HAP-1 (cell line): ENCODE measurements at regions not wholly inside any gene's neighbourhood (a gene's known extent, or its start where the extent isn't known, plus 50 kb on each side); places are given as distances from the start of the nearest gene placed in this dataset.
"Not testable (repeated sequence)": the region's sequence is repeated elsewhere in the genome, so short reads cannot be mapped to it uniquely, and the experiment has no call there.

Experiments
- DNase-seq, 2 experiments: peaks; one replicate each; pipeline ENCODE4 v3.0.0-alpha.2; 2016 to 2020; ENCODE audit warnings: low spot score in 2 of 2
- H3K27me3 ChIP-seq: fragments of 250-450 bp; sonication (Bioruptor Pico); 2 replicates; pipeline ENCODE4 v1.5.1; 2020; ENCODE audit warnings: low read depth, mild to moderate bottlenecking, moderate library complexity
- H3K36me3 ChIP-seq: fragments of 250-450 bp; sonication (Bioruptor Pico); replicated peaks from 2 replicates; pipeline ENCODE4 v1.5.1; 2020; ENCODE audit warnings: mild to moderate bottlenecking
- H3K4me1 ChIP-seq: fragments of 250-450 bp; sonication (Bioruptor Pico); 2 replicates; pipeline ENCODE4 v1.5.1; 2020; ENCODE audit warnings: mild to moderate bottlenecking
- H3K4me3 ChIP-seq: fragments of 250-450 bp; sonication (Bioruptor Pico); 2 replicates; pipeline ENCODE4 v1.5.1; 2020; ENCODE audit warnings: mild to moderate bottlenecking, moderate library complexity
- H3K9me3 ChIP-seq: fragments of 250-450 bp; sonication (Bioruptor Pico); 2 replicates; pipeline ENCODE4 v1.5.1; 2020; ENCODE audit warnings: mild to moderate bottlenecking, moderate library complexity
- in situ Hi-C: fragments of 300-500 bp; cut with MboI; formaldehyde crosslinking; loops from 3 replicates; pipeline ENCODE4 v1.14.3; 2020; ENCODE audit warnings: low sequenced_read_pairs, inconsistent platforms, mixed read lengths

DNA sequence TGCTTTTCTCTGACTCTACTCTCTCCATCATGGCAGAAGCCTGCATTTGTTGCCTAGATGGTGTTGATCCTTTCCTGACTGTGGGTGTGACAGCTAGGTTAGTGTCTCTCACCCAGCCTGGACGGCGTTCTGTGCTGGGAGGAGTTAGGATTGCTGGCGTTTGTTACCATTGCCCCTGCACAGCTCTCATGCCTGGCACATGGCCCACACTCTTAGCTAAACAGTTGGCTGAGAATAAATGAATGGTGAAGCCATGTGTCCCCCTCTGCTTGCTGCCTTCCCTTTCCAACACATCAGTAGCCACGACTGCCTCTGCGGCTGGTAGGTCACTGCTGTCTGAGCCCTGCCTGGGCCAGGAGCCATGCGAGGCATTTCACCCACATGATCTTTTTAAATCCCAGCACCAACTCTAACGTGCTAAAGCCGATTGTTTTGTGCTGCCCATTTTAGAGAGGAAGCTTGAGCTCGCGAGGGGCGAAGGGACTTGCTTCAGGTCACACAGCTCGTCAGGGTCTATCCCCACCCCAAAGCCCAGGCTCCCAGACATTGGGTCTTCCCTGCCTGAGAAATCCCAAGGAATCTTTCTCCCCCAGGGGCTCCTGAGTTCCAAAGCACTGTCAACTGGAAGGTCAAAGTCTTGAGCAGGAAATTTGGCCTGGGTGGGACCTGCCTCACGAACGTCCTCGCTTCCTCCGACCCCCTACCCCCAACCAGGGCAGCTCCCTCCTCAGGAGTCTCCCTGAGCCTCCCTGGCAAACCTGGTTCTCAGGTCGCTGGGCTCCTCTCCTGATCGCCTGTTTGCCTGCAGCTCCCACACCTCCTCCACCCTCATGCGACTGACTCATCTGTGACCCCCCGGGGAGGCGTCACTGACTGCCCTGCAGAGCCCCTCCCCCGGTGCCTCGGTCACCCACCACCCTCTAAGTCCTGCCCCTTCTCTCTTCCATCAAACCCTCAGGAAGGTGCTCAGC, 271.7 kb upstream of the C1orf174 start:
- Histone ChIP-seq H3K36me3 (no peaks in the 10 kb centered on the region), H3K4me3 (no peak overlapping the region), H3K9me3 (no peaks in the 10 kb centered on the region), H3K27me3 (no peaks in the 10 kb centered on the region), H3K4me1 (no peaks in the 10 kb centered on the region)
- DNase-seq: no peak
- in situ Hi-C loops: no loop called here

DNA sequence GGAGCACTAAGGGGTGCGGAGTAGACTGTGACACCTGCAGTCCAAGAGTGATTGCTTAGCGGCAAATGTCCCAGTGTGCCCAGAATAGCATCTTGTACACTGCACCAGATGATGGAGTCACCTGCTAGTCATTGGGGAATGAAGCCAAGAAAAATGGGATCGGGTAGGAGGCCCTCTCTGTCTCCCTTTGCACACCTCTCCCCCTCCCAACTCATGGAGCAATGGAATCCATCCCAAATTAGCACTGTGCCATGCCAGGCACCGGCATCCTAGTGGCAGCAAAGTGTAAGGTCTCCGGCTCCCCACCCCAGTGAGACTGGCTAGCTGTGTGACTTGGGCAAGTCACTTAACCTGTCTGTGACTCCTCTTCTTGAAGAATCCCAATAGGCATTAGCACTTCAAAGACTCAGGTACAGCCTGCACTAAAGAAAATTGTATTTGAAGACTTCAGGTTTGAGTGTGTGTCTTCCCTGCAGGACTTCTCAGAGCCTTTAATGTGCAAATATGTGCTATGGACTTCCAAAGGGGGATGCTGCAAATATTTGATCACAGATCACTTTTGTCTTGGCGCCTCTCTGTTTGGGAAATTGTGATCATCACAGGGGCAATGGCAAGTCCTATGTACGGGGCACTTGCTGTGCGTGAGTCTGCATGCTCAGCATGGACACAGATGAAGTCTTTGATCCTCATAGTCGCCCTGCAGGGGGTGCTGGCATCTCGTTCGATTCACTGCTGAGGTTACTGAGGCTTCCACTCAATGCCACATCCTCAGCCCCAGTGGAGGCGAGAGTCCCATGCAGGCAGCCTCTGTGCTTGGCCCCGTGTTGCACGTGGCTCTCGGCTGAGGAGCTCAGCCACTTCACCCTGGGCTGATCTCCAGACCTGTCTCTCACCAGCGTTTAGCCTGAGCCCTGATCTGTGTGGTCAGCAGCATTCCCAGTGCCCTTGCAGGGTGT, 272.9 kb upstream of the C1orf174 start:
- DNase-seq: no peak
- in situ Hi-C loops: no loop called here
- Histone ChIP-seq H3K4me1 (no peaks in the 10 kb centered on the region), H3K27me3 (no peaks in the 10 kb centered on the region), H3K9me3 (no peaks in the 10 kb centered on the region), H3K4me3 (no peak overlapping the region), H3K36me3 (no peaks in the 10 kb centered on the region)

DNA sequence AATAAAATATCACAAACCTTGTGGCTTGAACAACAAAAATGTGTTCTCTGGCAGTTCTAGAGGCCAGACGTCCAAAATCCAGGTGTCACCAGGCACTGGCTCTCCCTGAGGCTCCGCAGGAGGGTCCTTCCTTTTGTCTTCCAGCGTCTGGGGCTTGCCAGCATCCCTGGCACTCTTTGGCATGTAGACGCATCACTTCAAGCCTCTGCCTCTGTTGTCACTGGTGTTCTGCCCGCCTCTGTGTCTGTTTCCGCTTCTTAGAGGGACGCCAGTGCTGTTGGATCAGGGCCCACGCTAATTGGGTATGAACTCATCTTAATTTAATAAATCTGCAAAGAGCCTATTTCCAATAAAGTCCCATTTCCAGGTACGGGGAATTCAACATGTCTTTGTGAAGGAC, 273.7 kb upstream of the C1orf174 start:
- DNase-seq: no peak
- in situ Hi-C loops: no loop called here

DNA sequence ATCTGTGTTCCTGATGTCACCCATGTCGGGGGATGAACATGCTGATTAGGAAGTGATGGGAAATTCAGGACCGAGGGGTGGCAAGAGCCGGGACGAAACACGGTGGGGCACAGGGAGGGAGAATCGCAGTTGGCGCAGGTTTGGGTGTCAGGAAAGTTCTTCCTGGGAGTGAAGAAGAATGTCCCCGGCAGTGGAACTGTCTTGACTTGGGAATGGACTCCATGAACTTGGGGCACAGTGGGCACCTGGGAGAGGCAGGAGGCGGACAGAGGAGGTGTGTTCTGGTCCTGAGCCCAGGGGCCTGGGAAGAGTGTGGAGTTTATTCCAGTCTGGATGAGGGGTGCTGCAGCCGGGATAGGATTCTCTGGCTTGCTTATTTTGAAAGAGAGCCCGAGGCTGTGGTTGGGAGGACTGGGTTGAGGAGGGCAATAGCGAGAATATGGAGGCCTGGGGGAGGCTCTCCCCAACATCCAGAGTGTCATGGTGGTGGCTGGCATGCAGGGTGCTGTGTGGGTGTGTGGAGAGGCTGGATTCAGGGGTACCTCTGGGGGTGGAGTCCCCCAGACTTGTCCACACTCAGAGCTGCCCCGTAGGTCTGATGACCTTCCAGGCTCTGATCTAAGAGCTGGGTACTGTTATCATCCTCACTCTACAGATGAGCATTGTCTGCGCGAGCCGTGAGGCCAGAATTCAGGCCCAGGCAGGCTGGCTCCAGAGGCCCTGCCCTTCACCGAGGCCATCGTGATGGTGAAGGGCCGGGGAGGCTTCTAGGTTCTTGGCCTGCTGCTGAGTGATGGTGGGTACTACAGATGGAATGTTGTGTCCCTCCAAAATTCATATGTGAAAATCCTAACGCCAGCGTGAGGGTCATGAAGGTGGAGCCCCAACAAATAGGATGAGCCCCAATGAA, 274.5 kb upstream of the C1orf174 start:
- Histone ChIP-seq H3K27me3 (no peaks in the 10 kb centered on the region), H3K4me1 (no peaks in the 10 kb centered on the region), H3K9me3 (no peaks in the 10 kb centered on the region), H3K36me3 (no peaks in the 10 kb centered on the region), H3K4me3 (no peak overlapping the region)
- in situ Hi-C loops: no loop called here
- DNase-seq: no peak

More for the DNA sequence above, 273.7 kb upstream of the C1orf174 start:
- Histone ChIP-seq H3K4me1 (no peaks in the 10 kb centered on the region), H3K27me3 (no peaks in the 10 kb centered on the region), H3K4me3 (no peak overlapping the region), H3K36me3 (no peaks in the 10 kb centered on the region), H3K9me3 (no peaks in the 10 kb centered on the region)

DNA sequence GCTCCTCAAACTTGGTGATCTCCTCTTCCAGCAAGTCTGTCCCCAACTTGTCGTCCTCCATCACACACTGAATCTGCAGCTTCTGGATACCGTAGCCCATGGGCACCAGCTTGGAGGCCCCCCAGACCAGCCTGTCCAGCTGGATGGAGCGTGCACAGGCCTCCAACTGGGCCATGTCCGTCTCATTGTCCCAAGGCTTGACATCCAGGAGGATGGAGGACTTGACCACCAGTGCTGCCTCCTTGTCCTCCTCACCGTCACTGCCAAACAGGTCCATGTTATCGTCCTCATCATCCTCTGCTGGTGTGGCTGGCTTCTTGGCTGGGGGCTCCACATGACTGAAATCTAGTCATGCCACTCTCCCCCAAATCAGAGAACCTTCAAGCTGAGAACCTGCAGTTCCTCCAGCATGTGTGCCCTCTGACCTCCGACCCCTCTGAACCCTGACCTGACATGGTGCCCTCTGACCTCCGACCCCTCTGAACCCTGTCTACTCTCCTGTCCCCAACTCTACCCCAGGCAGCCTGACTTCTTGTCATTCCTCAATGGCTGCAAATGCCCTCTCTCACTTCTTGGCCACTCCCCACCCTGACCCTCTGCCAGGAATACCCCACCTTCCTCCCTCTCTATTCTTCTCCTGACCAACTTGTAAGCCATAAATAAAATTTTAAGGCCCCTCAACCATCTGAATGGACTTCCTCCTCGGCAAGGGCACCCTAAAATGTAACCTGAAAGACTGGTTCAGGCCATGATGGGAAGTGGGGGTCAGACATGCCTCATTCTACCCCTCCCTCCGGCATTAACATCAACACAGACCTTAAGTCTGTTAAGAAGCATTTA, 275.7 kb upstream of the C1orf174 start:
- Histone ChIP-seq H3K9me3 (no peaks in the 10 kb centered on the region), H3K27me3 (no peaks in the 10 kb centered on the region)
- in situ Hi-C loops: no loop called here

DNA sequence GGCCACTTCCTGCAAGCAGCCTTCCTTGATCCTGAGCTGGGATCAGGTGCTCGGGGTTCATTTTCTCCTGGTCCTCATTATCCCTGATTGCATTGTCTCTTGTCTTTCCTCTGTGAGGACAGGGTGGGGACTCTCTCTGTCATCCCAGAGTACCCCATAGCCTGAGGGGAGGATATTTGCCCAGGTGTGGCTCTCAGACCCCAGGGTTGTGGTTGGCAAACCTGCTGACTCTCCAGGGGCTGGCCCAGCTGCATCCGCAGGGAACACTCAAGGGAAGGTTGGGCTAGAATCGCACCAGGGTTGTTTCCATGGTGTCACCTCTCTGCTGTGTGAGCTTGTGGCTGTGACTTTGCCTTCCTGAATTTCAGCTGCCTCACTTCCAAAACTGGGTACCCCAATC, 276.8 kb upstream of the C1orf174 start:
- no peaks in the 10 kb centered on the region for H3K9me3 ChIP-seq
- no peaks in the 10 kb centered on the region for H3K36me3 ChIP-seq
- in situ Hi-C loops: no loop called here
- no peaks in the 10 kb centered on the region for H3K27me3 ChIP-seq
- no peaks in the 10 kb centered on the region for H3K4me1 ChIP-seq
- no peak for DNase-seq
- H3K4me3 ChIP-seq: no peak overlapping the region

More for the DNA sequence above, 275.7 kb upstream of the C1orf174 start:
- no peak for DNase-seq
- Histone ChIP-seq H3K4me1 (no peaks in the 10 kb centered on the region), H3K36me3 (no peaks in the 10 kb centered on the region), H3K4me3 (no peak overlapping the region)

DNA sequence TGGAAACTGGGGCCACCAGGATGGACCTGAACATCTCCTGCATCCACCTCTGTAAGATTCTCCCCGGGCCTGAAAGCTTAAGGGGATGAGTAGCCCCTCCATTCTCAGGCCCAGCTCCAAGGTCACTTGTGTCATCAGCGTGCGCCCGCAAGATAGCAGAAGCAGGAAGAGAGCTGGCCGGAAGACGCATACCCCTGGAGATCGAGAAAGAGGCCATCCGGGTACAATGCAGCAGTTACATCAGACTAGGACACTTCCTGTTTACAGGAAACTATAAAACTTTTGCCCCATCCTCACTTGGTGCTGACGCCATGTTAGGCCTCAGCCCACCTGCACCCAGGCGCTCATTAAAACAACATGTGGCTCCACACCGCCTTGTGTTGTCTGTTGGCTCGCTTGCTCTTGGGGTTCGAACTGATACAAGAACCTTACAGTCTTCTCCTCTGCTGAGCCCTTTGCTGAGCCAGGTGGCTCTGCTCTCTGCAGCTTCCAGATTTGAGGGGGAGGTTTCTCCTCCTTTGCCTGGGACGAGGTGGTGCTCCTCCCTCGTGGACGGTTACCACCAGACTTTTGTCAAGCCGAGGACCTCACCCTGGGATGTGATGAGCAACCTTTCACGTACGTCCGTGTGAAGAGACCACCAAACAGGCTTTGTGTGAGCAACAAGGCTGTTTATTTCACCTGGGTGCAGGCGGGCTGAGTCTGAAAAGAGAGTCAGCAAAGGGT, 277.5 kb upstream of the C1orf174 start:
- H3K9me3 ChIP-seq: no peaks in the 10 kb centered on the region
- in situ Hi-C loops: no loop called here

DNA sequence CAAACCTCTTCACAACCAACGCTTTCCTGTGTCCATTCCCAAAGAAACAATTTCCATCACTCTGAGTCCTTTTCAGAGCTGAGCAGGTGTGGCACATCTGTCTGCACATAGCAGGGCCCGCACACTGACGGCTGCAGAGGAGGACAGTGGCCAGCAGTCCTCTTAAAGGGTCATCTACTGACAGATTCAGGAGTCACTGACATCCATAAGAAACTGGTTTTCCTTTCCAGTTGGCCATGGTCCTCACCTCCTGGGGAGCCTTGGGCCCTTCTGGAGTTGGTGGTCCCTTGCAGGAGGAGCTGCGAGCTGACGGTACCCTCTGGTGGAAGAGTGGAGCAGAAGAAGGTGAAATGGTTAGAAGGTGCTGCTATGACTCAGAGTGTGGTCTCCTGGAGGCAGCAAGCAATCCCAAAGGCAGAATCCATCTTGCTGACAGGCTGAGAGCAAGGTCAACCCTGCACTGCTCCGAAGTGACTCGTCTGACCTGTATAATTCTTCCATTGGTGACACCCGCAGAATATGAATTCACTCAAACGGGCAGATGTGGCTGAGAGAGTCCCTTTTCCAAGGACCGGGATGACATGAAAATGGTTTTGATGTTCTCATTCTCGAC, 278.5 kb upstream of the C1orf174 start:
- Histone ChIP-seq H3K4me3 (no peak overlapping the region), H3K36me3 (no peaks in the 10 kb centered on the region), H3K4me1 (no peaks in the 10 kb centered on the region), H3K9me3 (no peaks in the 10 kb centered on the region), H3K27me3 (no peaks in the 10 kb centered on the region)
- DNase-seq: no peak
- in situ Hi-C loops: no loop called here

More for the DNA sequence above, 277.5 kb upstream of the C1orf174 start:
- no peaks in the 10 kb centered on the region for H3K27me3 ChIP-seq
- no peaks in the 10 kb centered on the region for H3K4me1 ChIP-seq
- H3K4me3 ChIP-seq: no peak overlapping the region
- no peak for DNase-seq
- no peaks in the 10 kb centered on the region for H3K36me3 ChIP-seq

DNA sequence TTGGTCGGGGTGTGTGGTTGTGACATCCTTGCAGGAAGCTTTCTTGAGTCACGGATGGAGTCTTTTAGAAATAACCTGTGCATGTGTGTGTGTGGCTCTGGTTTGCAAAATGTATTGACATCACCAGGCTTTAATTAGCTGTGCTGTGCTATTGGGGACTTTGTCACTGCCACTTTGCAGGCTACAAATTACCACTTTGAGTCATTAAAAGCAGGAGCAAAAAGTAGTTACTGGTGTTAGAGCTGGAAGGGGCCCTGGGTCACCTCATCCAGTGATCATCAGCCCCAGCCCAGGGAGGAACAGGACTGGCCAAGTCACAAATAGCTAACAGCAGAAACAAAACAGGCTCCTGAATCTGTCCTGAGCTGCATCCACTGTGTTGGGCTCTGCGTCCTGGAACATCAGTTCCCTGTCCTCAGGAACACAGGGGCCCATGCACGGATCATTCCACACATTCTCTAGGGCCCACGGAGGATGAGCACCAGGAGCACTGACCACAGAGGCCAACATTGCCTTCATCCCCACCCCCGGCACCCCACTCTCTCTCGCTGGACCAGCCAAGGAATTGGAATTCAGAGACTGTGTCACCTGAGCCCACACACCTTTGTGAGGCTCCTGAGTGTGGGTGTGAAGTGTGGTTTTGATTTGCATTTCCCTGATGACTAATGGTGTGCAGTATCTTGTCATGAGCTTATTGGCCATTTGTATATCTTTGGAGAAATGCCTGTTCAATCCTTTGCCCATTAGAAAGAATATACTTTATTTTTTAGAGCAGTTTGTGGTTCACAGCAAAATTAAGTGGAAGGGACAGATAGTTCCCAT, 280.1 kb upstream of the C1orf174 start:
- Histone ChIP-seq H3K4me3 (no peak overlapping the region), H3K9me3 (no peaks in the 10 kb centered on the region), H3K36me3 (no peaks in the 10 kb centered on the region), H3K4me1 (no peaks in the 10 kb centered on the region), H3K27me3 (no peaks in the 10 kb centered on the region)
- in situ Hi-C loops: no loop called here
- no peak for DNase-seq

DNA sequence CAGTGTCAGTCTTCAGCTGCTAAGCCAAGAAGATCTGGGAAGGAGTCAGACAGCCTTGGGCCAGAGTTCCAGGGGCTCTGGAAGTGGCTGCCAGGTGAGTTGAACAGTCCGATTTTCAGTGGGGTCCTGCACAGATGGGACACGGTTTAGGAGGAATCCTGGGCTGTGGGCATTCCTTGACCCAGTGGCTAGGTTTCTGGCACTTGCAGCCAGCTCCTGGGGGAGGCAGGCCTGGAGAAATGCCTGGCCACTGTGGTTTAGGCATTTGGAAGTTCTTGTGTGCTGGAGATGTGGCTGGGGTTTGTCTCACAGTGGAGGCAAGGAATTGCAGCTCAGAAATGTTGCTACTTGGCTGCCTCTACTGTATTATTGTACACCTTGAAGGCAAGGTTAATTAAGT, 286.4 kb upstream of the C1orf174 start:
- H3K36me3 ChIP-seq, DNase-seq, H3K4me3 ChIP-seq, H3K4me1 ChIP-seq, in situ Hi-C loops, H3K9me3 ChIP-seq, H3K27me3 ChIP-seq: not testable (repeated sequence)

DNA sequence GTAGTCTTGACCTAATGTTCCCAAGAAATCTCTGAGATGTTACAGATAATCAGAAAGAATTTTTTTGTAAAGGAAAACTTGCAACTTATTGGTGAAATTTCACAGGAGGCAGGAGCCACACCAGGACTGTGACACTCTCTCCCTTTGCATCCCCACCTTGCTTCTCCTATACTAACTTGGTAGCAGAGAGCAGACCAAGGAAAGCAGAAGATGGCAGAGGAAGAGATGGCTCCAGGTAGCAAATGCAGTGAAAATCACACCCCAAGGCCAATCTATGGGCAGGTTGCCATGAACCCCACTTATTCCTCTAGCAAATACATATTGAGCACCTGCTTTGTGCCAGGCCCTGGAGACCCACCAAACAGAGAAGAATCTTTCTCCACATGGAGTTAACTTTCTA, 303.4 kb upstream of the C1orf174 start:
- no peaks in the 10 kb centered on the region for H3K4me1 ChIP-seq
- no peaks in the 10 kb centered on the region for H3K36me3 ChIP-seq
- H3K9me3 ChIP-seq: no peaks in the 10 kb centered on the region
- in situ Hi-C loops: no loop called here
- H3K4me3 ChIP-seq: no peak overlapping the region
- no peaks in the 10 kb centered on the region for H3K27me3 ChIP-seq
- no peak for DNase-seq
